K562 (cell line): ENCODE measurements at regions not wholly inside any gene's neighbourhood (a gene's known extent, or its start where the extent isn't known, plus 50 kb on each side); places are given as distances from the start of the nearest gene placed in this dataset.

ENCODE experiments used
- TF ChIP-seq, protein P1 (sequence below), 2 experiments: fragments of 450-650 bp; formaldehyde crosslinking in 1 of 2; IDR thresholded peaks; 2 replicates each; pipeline versions ENCODE4 v1.4.0 to v1.6.1; 2014 to 2020; ENCODE audit warnings: mild to moderate bottlenecking in 2 of 2, borderline replicate concordance in 1 of 2, low read depth in 1 of 2
- TF ChIP-seq, protein P2 (sequence below): sonication (generic); formaldehyde crosslinking; IDR thresholded peaks from 2 replicates; pipeline ENCODE4 v1.8.0; 2022; ENCODE audit warnings: missing genetic modification reagents, mild to moderate bottlenecking, borderline replicate concordance

DNA sequence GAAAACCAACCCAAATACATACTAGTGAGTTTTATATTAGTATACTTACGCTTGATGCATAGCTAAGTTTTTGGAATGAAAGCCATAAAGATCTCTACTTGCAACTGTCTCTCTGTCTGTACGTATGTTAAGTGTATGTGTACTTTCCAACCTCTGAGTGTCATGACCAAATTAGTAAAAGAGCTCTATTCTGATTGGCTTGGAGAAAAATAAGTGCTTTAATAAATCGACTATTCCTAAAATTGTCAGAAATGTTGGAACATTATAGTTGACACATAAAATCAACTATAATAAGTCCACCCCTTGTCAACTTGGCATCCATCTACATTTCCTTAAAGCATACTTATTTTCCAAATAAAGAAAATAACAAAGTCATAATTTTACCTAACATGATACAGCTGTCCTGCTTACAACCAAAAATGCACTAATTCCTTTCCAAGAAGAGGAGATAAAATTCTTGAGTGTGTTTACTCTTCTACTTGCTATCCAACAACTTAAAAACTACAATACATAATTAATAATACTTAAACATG lies 507.4 kb upstream of the ATP2B1 start (continued):
- TF ChIP-seq, protein P1, sequence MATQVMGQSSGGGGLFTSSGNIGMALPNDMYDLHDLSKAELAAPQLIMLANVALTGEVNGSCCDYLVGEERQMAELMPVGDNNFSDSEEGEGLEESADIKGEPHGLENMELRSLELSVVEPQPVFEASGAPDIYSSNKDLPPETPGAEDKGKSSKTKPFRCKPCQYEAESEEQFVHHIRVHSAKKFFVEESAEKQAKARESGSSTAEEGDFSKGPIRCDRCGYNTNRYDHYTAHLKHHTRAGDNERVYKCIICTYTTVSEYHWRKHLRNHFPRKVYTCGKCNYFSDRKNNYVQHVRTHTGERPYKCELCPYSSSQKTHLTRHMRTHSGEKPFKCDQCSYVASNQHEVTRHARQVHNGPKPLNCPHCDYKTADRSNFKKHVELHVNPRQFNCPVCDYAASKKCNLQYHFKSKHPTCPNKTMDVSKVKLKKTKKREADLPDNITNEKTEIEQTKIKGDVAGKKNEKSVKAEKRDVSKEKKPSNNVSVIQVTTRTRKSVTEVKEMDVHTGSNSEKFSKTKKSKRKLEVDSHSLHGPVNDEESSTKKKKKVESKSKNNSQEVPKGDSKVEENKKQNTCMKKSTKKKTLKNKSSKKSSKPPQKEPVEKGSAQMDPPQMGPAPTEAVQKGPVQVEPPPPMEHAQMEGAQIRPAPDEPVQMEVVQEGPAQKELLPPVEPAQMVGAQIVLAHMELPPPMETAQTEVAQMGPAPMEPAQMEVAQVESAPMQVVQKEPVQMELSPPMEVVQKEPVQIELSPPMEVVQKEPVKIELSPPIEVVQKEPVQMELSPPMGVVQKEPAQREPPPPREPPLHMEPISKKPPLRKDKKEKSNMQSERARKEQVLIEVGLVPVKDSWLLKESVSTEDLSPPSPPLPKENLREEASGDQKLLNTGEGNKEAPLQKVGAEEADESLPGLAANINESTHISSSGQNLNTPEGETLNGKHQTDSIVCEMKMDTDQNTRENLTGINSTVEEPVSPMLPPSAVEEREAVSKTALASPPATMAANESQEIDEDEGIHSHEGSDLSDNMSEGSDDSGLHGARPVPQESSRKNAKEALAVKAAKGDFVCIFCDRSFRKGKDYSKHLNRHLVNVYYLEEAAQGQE (IDR thresholded peaks at IDR 0.05; ENCODE audit: borderline replicate concordance) = no peak
- TF ChIP-seq, protein P1 (CRISPR knock-in tag; IDR thresholded peaks at IDR 0.05; ENCODE audit: low read depth) = no peak
- TF ChIP-seq, protein P2, sequence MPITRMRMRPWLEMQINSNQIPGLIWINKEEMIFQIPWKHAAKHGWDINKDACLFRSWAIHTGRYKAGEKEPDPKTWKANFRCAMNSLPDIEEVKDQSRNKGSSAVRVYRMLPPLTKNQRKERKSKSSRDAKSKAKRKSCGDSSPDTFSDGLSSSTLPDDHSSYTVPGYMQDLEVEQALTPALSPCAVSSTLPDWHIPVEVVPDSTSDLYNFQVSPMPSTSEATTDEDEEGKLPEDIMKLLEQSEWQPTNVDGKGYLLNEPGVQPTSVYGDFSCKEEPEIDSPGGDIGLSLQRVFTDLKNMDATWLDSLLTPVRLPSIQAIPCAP (CRISPR knock-in tag) = no peak
